NCI-H2107 treated with DMSO at 0.1 percent for 48 hours (cell line): ENCODE measurements at regions not wholly inside any gene's neighbourhood (a gene's known extent, or its start where the extent isn't known, plus 50 kb on each side); places are given as distances from the start of the nearest gene placed in this dataset.

Experiments used
- DNase-seq: peaks from one replicate; lab custom pipeline; 2025; ENCODE audit not compliant: unreplicated experiment; lab: John Stamatoyannopoulos, UW

- DNase-seq, result peak; percentile 4
Observed at GRCh38 chr10:28250782-28251181, 52.1 kb downstream of the MPP7 start.

GRCh38 chr10:28250358-28250757, 52.5 kb downstream of the MPP7 start:
- DNase-seq, result no peak

- no peak for DNase-seq
Observed at GRCh38 chr10:28249512-28249911, 53.4 kb downstream of the MPP7 start.

GRCh38 chr10:28248092-28248491, 54.8 kb downstream of the MPP7 start:
- DNase-seq, result peak; percentile 13

GRCh38 chr10:28246023-28246422, 56.8 kb downstream of the MPP7 start:
- no peak for DNase-seq

- DNase-seq, result no peak
Observed at GRCh38 chr10:28243923-28244322, 58.9 kb downstream of the MPP7 start.

- DNase-seq, result no peak
Observed at GRCh38 chr10:28242555-28243204, 60.2 kb downstream of the MPP7 start.

GRCh38 chr10:28241741-28242399, 61.0 kb downstream of the MPP7 start:
- peak; percentile 37 for DNase-seq

GRCh38 chr10:28240400-28240799, 62.5 kb downstream of the MPP7 start:
- DNase-seq, result no peak

- no peak for DNase-seq
Observed at GRCh38 chr10:28236591-28236990, 66.3 kb downstream of the MPP7 start.

GRCh38 chr10:28220811-28221210, 82.1 kb downstream of the MPP7 start:
- no peak for DNase-seq

GRCh38 chr10:28219251-28219650, 83.6 kb downstream of the MPP7 start:
- DNase-seq, result no peak

- DNase-seq, result no peak
Observed at GRCh38 chr10:28217848-28218247, 85.0 kb downstream of the MPP7 start.

- no peak for DNase-seq
Observed at GRCh38 chr10:28215930-28216329, 86.9 kb downstream of the MPP7 start.

GRCh38 chr10:28214219-28214618, 88.6 kb downstream of the MPP7 start:
- no peak for DNase-seq

GRCh38 chr10:28211759-28212158, 91.1 kb downstream of the MPP7 start:
- no peak for DNase-seq

GRCh38 chr10:28207799-28208198, 95.1 kb downstream of the MPP7 start:
- no peak for DNase-seq

GRCh38 chr10:28202941-28203352, 99.9 kb downstream of the MPP7 start:
- DNase-seq, result no peak

GRCh38 chr10:28201410-28202400, 101.2 kb downstream of the MPP7 start:
- DNase-seq, result no peak

- DNase-seq, result no peak
Observed at GRCh38 chr10:28200775-28201174, 102.1 kb downstream of the MPP7 start.

- DNase-seq, result no peak
Observed at GRCh38 chr10:28199941-28200340, 102.9 kb downstream of the MPP7 start.

- DNase-seq, result no peak
Observed at GRCh38 chr10:28190196-28190595, 112.7 kb downstream of the MPP7 start.
